Prostate gland (tissue), 2 donors: ENCODE measurements at regions not wholly inside any gene's neighbourhood (a gene's known extent, or its start where the extent isn't known, plus 50 kb on each side); places are given as distances from the start of the nearest gene placed in this dataset.

ENCODE experiments used
- CTCF ChIP-seq, 4 experiments: fragments of 200-600 bp in 2 of 4; fragments of 450-650 bp in 2 of 4; sonication (generic) in 2 of 4; IDR thresholded peaks; 1 replicate in 3 of 4; 2 replicates in 1 of 4; pipeline ENCODE4 v1.5.1; 2016 to 2019; ENCODE audit warnings: antibody characterized with exemption in 4 of 4, mild to moderate bottlenecking in 2 of 4, moderate library complexity in 2 of 4
- POLR2A ChIP-seq: fragments of 450-650 bp; IDR thresholded peaks from one replicate; pipeline ENCODE4 v1.6.1; 2016; ENCODE audit warnings: antibody characterized with exemption, mild to moderate bottlenecking
- POLR2AphosphoS5 ChIP-seq: sonication (generic); formaldehyde crosslinking; IDR thresholded peaks from one replicate; pipeline ENCODE4 v1.6.1; 2017; ENCODE audit warnings: antibody characterized with exemption

GRCh38 chr2:177063331-177063730 lies 149.3 kb upstream of the HNRNPA3 start:
- TF ChIP-seq CTCF (IDR thresholded peaks at IDR 0.05) (no peak), POLR2A (no peak), POLR2AphosphoS5 (no peak)
